Spleen (tissue), 7 donors: ENCODE measurements at regions not wholly inside any gene's neighbourhood (a gene's known extent, or its start where the extent isn't known, plus 50 kb on each side); places are given as distances from the start of the nearest gene placed in this dataset.
"Not testable (repeated sequence)": the region's sequence is repeated elsewhere in the genome, so short reads cannot be mapped to it uniquely, and the experiment has no call there.

Experiments
- POLR2A ChIP-seq, 3 donors: fragments of 450-650 bp; IDR thresholded peaks; one replicate each; pipeline ENCODE4 v1.5.1; 2017; ENCODE audit warnings: antibody characterized with exemption in 3 of 3, mild to moderate bottlenecking in 1 of 3
- TF ChIP-seq, protein P1 (sequence below), 11 experiments: fragments of 200-600 bp in 7 of 11; fragments of 450-650 bp in 4 of 11; sonication (generic) in 4 of 11; IDR thresholded peaks in 8 of 11; conservative IDR thresholded peaks in 3 of 11; 1 replicate in 7 of 11; 2 replicates in 4 of 11; pipeline versions ENCODE4 v1.4.0 to v1.8.0; 2016 to 2021; ENCODE audit warnings: antibody characterized with exemption in 11 of 11, inconsistent platforms in 4 of 11, mild to moderate bottlenecking in 1 of 11
- donor health status: DM: no; HTN: no; CAD: no; lungs with moderate emphysema.
- donor health status: DM: no; HTN: no; CAD: no.
- donor health status: DM: no; HTN: no; CAD: no.

DNA sequence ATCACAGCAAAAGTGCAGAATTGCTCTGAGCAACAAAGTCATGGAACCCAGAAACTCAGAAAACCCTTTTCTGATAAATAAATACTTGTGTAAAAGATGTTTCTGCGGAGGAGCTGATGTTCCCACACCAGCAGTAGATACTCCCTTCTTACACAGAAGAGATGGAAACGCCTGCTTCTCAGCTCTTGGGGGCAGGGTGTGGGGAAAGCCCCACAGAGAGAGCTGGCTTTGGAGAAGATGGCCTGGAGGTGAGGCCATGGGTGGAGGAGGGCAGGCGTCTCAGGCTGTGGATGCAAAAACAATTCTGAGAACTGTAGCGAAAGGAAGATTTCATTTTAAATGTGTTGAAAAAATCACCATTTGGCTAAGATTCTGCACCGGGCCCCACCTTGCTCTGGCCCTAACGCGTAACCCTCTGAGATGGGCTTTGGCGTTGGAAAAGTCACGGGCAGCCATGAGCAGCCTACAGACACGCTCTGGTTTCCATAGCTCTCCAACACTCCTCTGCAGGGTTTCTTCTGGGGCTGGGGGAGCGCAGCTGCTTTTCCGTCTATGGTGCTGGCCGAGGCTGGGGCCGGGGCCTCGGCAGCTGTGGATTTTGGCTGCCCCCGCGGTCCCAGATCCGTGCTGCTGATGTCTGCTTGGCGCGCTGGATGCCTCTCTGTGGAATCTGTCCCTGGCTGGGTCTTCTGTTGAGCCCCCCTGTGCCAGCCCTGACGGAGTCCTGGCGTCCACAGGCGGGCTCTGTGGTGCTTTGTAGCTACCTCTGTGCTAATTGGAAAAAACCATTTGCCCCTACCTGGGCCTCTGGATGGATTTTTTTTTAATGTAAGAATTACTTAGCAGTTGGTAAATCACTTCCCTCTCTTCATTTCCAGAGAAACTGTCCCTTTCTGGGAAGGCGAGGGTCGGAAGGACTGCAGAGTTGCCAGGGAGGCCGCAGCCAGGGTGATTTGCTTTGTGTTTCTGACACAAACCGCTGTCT is 200.9 kb downstream of the BANP start:
- TF ChIP-seq POLR2A (IDR thresholded peaks at IDR 0.05): not testable (repeated sequence)
- TF ChIP-seq, protein P1, sequence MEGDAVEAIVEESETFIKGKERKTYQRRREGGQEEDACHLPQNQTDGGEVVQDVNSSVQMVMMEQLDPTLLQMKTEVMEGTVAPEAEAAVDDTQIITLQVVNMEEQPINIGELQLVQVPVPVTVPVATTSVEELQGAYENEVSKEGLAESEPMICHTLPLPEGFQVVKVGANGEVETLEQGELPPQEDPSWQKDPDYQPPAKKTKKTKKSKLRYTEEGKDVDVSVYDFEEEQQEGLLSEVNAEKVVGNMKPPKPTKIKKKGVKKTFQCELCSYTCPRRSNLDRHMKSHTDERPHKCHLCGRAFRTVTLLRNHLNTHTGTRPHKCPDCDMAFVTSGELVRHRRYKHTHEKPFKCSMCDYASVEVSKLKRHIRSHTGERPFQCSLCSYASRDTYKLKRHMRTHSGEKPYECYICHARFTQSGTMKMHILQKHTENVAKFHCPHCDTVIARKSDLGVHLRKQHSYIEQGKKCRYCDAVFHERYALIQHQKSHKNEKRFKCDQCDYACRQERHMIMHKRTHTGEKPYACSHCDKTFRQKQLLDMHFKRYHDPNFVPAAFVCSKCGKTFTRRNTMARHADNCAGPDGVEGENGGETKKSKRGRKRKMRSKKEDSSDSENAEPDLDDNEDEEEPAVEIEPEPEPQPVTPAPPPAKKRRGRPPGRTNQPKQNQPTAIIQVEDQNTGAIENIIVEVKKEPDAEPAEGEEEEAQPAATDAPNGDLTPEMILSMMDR (IDR thresholded peaks at IDR 0.05 in 8 of 11, conservative IDR thresholded peaks at IDR 0.05 in 3 of 11): not testable (repeated sequence)
